Right renal pelvis (tissue), 4 donors: ENCODE measurements at regions not wholly inside any gene's neighbourhood (a gene's known extent, or its start where the extent isn't known, plus 50 kb on each side); places are given as distances from the start of the nearest gene placed in this dataset.
"Not testable (repeated sequence)": the region's sequence is repeated elsewhere in the genome, so short reads cannot be mapped to it uniquely, and the experiment has no call there.

ENCODE experiments used
- DNase-seq, 4 donors: peaks; one replicate each; pipeline ENCODE4 v3.0.0-alpha.2; 2013; ENCODE audit warnings: low read depth in 4 of 4, low spot score in 3 of 4, missing footprints in 1 of 4

DNA sequence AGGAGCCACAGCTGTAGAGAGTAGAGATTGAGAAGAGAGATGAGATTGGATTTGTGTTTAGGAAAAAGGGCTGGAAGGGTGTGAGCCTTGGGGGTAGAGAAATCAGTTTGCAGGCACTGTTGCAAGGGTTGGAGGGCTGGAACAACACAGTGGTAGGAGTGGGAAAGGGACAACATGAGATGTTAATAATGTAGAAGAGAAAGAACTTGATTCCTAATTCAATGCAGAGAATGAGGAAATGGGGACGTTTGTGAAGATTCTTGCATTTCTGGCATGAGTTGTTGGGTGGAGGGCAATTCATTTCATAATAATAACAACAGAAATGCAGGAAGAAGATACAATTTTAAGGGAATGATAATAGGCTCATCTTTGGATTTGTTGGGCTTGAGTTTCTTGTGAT lies 141.4 kb upstream of the TBX18 start:
- no peak for DNase-seq

DNA sequence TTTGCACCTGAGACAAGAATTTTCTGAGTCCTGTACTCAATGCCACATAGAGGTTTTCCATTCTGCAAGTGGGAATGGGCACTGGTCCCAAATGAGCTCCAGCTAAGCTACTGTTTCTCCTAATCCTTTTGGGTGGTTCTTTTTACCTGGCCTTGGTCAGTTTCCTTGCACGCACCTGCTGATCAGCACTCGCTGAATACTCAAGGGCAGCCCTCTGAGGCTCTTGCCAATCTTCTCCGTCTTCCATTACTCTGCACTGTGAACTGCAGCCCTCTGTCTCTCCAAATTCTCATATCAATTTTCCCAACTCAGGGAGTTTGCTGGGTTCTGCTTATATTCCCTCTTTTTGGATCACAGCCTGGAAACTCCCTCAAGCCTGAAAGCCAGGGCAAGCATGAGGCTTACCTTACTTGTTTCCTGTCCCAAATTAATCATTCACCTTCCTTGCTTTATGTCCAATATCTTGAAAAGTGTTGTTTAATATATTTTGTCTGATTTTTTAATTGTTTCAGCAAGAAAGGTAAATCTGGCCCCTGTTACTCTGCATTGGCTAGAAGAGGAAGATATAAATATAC lies 138.0 kb upstream of the TBX18 start:
- no peak for DNase-seq

- no peak for DNase-seq
Measured at GRCh38 chr6:84897988-84898594, 133.7 kb upstream of the TBX18 start.

DNA sequence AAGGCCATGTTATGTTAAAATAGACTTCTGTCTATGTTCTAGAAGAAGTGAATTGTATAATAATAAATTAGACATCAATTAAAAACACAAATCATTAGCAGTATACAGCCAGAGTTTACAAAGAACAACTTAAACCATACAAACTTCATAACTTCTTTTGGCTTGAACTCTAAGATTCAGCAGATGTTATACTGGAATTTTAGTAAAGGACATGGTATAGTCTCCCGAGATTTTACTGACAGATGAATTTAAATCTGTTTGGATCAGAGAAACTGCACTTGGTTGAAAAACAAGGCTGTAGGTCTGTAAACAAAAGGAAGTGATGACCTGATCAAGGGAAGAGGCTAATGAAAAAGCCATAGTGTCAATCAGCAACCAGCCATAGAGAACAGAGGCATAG lies 132.6 kb upstream of the TBX18 start:
- DNase-seq: no peak

- DNase-seq: no peak
Measured at GRCh38 chr6:84892671-84893070, 128.3 kb upstream of the TBX18 start.

- no peak for DNase-seq
Measured at GRCh38 chr6:84882768-84883766, 118.7 kb upstream of the TBX18 start.

DNA sequence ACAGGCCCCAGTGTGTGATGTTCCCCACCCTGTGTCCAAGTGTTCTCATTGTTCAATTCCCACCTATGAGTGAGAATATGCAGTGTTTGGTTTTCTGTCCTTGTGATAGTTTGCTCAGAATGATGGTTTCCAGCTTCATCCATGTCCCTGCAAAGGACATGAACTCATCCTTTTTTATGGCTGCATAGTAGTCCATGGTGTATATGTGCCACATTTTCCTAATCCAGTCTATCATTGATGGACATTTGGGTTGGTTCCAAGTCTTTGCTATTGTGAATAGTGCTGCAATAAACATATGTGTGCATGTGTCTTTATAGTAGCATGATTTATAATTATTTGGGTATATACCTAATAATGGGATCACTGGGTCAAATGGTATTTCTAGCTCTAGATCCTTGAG lies 115.0 kb upstream of the TBX18 start:
- not testable (repeated sequence) for DNase-seq

GRCh38 chr6:84877515-84878210 lies 113.3 kb upstream of the TBX18 start:
- no peak for DNase-seq

GRCh38 chr6:84876723-84877514 lies 112.5 kb upstream of the TBX18 start:
- DNase-seq: no peak

DNA sequence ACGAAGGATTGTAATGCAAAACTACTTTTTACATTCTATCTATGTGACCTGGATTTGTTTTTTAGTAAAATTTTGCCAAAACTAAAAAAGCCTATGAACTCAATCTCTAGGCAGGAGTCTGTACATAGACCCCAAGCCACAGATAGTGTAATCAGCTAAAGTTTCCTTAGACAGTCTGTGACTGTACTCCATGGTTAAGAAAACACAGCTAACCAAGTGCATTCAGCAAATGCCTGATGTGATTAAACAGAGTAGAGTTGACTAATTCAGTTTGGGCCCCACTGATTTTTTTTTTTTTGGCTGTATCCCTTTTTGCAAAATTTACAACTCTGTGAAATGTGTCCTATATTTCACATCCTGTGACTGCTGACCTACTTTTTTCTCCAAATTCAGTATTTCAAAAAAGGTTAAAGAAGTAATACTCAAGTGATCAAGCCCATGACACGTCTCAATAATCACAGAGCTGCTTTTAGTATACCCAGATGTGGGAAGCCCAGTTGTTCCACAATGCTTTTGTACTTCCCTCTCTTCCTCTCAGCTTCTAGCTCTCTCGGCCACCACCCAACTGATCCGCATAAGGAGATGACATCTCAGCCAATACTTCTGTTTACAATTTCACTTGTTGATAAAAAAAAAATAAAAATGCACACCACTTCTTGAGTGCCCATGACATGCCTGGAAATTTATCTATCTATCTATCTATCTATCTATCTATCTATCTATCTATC lies 108.8 kb upstream of the TBX18 start:
- no peak for DNase-seq

GRCh38 chr6:84871925-84872324 lies 107.5 kb upstream of the TBX18 start:
- DNase-seq: no peak

DNA sequence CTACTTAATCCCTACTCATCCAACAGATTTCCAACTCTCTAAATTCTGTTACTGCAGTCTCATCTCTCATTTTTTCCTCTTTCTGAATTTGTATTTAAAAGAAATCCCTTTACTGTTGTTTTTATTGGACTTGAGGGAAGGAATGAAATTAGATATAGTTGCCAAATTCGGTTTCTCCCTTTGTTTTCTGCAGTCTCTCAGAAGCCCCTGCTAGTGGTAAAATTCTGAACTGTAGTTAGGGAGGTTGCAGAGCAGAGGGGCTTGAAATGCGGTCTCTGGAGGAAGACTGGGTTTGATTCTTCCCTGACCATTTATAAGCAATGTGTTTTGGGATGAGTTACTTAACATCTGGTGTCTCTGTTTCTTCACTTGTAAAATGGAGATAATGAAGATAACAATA lies 106.3 kb upstream of the TBX18 start:
- no peak for DNase-seq

- DNase-seq: no peak
Measured at GRCh38 chr6:84868149-84868548, 103.8 kb upstream of the TBX18 start.

- no peak for DNase-seq
Measured at GRCh38 chr6:84867521-84867920, 103.1 kb upstream of the TBX18 start.

DNA sequence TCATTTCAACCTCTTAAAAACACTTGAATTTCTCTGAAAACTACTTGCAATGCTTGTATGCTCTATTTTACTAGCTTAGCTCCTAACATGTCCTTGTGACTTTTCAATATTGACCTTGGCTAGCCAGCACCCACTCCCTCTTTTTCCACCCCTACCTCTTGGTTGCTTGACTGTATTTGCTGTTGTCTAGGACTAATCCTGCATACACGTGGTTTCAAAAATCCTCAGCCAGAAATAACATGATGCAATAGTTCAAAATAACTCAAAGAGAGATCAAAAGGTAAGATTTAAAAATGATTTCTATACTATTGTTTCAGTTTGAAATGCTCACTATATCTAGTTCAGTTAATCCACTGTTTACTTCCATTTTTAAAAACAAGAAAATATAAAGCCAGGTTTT lies 102.3 kb upstream of the TBX18 start:
- DNase-seq: no peak

GRCh38 chr6:84865372-84865771 lies 101.0 kb upstream of the TBX18 start:
- not testable (repeated sequence) for DNase-seq

GRCh38 chr6:84862843-84863242 lies 98.4 kb upstream of the TBX18 start:
- no peak for DNase-seq

GRCh38 chr6:84860920-84861319 lies 96.5 kb upstream of the TBX18 start:
- no peak for DNase-seq

GRCh38 chr6:84860509-84860908 lies 96.1 kb upstream of the TBX18 start:
- no peak for DNase-seq
